ENCODE measurements at regions not wholly inside any gene's neighbourhood (a gene's known extent, or its start where the extent isn't known, plus 50 kb on each side); places are given as distances from the start of the nearest gene placed in this dataset.
"Not testable (repeated sequence)": the region's sequence is repeated elsewhere in the genome, so short reads cannot be mapped to it uniquely, and the experiment has no call there.

DNA sequence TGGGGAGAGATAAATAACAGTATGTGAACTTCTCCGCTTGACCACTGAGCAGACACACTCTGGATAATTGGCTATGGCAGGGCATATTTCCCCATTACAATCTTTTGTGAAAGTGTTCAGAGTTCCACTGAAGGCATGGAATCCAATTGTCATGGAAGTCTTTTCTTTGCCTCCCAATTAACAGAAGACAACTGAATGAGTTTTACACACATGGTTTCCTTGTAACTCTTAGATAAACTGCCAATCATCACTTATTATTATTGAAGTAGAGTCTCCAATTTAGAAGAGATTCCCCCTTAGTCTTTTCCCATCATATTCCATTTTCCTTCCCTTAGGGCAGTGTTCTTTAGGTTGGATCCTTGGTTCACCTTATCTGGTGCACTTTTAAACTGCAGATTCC lies 308.3 kb downstream of the NR2F2 start:
- no peak overlapping the region for H3K4me3 ChIP-seq (ENCODE audit: low read depth, poor library complexity, severe bottlenecking)
- no peak for DNase-seq (ENCODE audit: low spot score in 2 of 2)
- no peak for TF ChIP-seq POLR2A (IDR thresholded peaks at IDR 0.05)
- TF ChIP-seq, protein P1, sequence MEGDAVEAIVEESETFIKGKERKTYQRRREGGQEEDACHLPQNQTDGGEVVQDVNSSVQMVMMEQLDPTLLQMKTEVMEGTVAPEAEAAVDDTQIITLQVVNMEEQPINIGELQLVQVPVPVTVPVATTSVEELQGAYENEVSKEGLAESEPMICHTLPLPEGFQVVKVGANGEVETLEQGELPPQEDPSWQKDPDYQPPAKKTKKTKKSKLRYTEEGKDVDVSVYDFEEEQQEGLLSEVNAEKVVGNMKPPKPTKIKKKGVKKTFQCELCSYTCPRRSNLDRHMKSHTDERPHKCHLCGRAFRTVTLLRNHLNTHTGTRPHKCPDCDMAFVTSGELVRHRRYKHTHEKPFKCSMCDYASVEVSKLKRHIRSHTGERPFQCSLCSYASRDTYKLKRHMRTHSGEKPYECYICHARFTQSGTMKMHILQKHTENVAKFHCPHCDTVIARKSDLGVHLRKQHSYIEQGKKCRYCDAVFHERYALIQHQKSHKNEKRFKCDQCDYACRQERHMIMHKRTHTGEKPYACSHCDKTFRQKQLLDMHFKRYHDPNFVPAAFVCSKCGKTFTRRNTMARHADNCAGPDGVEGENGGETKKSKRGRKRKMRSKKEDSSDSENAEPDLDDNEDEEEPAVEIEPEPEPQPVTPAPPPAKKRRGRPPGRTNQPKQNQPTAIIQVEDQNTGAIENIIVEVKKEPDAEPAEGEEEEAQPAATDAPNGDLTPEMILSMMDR (IDR thresholded peaks at IDR 0.05) = no peak
- intact Hi-C loops (cut with DNase I; ENCODE audit: low total_unique reads) = no loop called here
- WGBS, 2 donors = 97 to 98% methylated on average over 1 of the region's 1 CpG

DNA sequence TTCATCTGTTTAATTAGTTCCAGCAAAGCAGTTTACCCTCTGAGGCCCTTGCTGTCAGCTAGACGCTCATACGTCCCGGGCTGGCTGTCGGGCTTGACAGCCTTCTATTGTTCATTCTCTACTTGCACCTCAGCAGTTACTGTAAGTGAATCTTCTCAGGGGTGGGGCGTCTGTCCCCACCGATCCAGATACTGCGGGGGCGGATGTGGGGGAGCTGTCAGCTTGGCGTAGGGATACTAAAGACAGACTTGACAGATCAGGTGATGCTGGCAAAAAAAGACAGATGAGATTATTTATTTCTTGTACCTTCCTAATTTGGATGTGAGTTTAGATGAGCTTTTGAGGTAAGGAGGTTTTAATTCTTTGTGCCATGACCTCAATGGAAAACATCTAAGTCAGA lies 315.3 kb downstream of the NR2F2 start:
- no peak for TF ChIP-seq POLR2A (IDR thresholded peaks at IDR 0.05)
- TF ChIP-seq, protein P1 (IDR thresholded peaks at IDR 0.05) = no peak
- intact Hi-C loops (cut with DNase I; ENCODE audit: low total_unique reads) = no loop called here
- 87 to 92% methylated on average over 9 of the region's 9 CpGs for WGBS, 2 donors

DNA sequence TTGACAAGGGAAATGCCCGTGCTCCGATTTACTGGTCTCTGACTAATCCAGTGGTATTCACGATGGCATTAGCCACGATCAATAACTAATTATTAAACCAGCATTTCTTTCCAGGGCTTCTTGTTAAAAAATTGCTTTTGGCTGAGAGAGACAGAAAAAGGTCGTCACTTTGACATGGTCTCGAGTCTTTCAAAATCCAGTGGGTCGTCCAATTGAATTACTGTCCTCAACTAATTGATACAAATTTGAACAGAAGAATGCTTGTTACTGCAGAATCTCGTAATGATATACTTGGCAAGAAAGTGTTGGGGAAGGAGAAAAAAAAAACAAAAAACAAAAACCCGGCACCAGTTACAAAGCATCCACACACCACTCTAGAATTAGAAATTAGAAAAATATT lies 318.4 kb downstream of the NR2F2 start:
- TF ChIP-seq POLR2A (IDR thresholded peaks at IDR 0.05) = no peak
- TF ChIP-seq, protein P1 (IDR thresholded peaks at IDR 0.05) = no peak
- WGBS, 2 donors = 72 to 79% methylated on average over 9 of the region's 9 CpGs
- DNase-seq (ENCODE audit: low spot score in 2 of 2) = no peak
- intact Hi-C loops (cut with DNase I; ENCODE audit: low total_unique reads) = no loop called here
- no peak overlapping the region for H3K4me3 ChIP-seq (ENCODE audit: low read depth, poor library complexity, severe bottlenecking)

More for the DNA sequence above, 315.3 kb downstream of the NR2F2 start:
- DNase-seq (ENCODE audit: low spot score in 2 of 2) = no peak
- no peak overlapping the region for H3K4me3 ChIP-seq (ENCODE audit: low read depth, poor library complexity, severe bottlenecking)

DNA sequence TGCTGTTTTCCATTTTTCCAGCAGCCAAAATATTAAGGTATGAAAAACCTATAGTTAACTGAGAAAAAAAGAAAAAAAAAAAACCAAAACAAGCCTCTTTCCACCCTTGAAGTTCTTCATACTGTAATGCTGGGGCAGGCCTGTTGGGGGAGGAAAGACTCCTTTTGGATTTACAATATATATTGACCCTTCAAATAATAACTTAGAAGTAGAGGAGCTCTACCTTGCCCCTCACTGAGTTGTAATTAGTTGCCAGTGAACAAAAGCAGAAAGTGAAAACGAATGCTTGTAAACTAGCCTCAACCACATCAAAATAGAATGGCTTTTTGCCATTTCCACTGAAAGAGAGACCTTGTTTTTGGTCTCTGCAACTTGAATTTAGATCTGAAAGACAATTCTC lies 326.6 kb downstream of the NR2F2 start:
- TF ChIP-seq, protein P1 (IDR thresholded peaks at IDR 0.05) = no peak
- TF ChIP-seq POLR2A (IDR thresholded peaks at IDR 0.05) = no peak
- intact Hi-C loops (cut with DNase I; ENCODE audit: low total_unique reads) = no loop called here
- H3K4me3 ChIP-seq (ENCODE audit: low read depth, poor library complexity, severe bottlenecking) = no peak overlapping the region
- no peak for DNase-seq (ENCODE audit: low spot score in 2 of 2)
- WGBS, 2 donors = 43 to 45% methylated on average over 1 of the region's 1 CpG

DNA sequence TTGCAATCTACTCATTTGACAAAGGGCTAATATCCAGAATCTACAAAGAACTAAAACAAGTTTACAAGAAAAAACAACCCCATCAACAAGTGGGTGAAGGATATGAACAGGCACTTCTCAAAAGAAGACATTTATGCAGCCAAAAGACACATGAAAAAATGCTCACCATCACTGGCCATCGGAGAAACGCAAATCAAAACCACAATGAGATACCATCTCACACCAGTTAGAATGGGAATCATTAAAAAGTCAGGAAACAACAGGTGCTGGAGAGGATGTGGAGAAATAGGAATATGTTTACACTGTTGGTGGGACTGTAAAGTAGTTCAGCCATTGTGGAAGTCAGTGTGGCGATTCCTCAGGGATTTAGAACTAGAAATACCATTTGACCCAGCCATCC lies 336.5 kb downstream of the NR2F2 start:
- WGBS, 2 donors = 94 to 98% methylated on average over 3 of the region's 3 CpGs
- not testable (repeated sequence) for DNase-seq (ENCODE audit: low spot score in 2 of 2); H3K4me3 ChIP-seq (ENCODE audit: low read depth, poor library complexity, severe bottlenecking)
- intact Hi-C loops (cut with DNase I; ENCODE audit: low total_unique reads) = loop anchor here (5.0 kb wide), 1 partner anchor 170 kb away; no protein-coding TSS in a partner anchor

DNA sequence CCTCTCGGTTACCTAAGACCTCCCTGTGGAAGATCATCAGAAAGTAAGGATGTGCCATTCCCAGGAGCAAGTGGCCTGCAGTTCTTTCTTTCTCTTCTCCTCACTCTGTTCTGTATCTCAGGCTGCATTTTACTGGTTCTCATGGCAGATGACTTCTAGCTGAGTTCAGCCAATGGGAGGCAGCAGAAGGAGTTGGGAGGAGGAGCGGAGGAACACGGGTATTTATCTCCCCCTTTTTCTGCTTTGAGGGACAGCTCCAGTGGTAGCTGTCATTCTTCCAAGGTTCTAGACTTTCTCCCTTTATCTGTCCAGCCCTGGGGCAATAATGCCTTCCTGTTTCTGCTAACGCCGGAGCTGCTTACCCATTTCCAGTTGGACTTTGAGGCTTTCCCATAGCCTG lies 339.9 kb downstream of the NR2F2 start:
- no peak for DNase-seq (ENCODE audit: low spot score in 2 of 2)
- 73 to 74% methylated on average over 5 of the region's 5 CpGs for WGBS, 2 donors
- TF ChIP-seq, protein P1 (IDR thresholded peaks at IDR 0.05) = no peak
- TF ChIP-seq POLR2A (IDR thresholded peaks at IDR 0.05) = no peak
- H3K4me3 ChIP-seq (ENCODE audit: low read depth, poor library complexity, severe bottlenecking) = no peak overlapping the region
- intact Hi-C loops (cut with DNase I; ENCODE audit: low total_unique reads) = no loop called here
